ENCODE measurements at regions not wholly inside any gene's neighbourhood (a gene's known extent, or its start where the extent isn't known, plus 50 kb on each side); places are given as distances from the start of the nearest gene placed in this dataset.
A peak's percentile ranks its signal among the peaks of the same experiment; 100 is the strongest.

GRCh38 chr11:28539239-28540030 is 431.2 kb downstream of the METTL15 start:
- no peaks in the 10 kb centered on the region for H3K4me1 Mint-ChIP-seq
- Histone ChIP-seq H3K9me3 (no peaks in the 10 kb centered on the region), H3K4me3 (ENCODE audit: control insufficient read depth in 1 of 2, extremely low read depth in 1 of 2, low read length in 1 of 2) (no peak overlapping the region), H3K36me3 (ENCODE audit: control insufficient read depth in 2 of 2, extremely low read depth in 1 of 2, insufficient read depth in 1 of 2, low read length in 1 of 2) (no peaks in the 10 kb centered on the region), H3K27me3 (replicated peaks in 1 of 2; ENCODE audit: control insufficient read depth in 2 of 2, extremely low read depth in 1 of 2, insufficient read depth in 2 of 2, low read length in 1 of 2) (no peaks in the 10 kb centered on the region), H3K4me1 (ENCODE audit: control insufficient read depth in 1 of 2, extremely low read depth in 1 of 2, insufficient read depth in 2 of 2, low read length in 2 of 2) (no peaks in the 10 kb centered on the region), H3K27ac (ENCODE audit: low read length) (no peak overlapping the region)
- ATAC-seq (replicated peaks in 1 of 4) (no peak), DNase-seq (no peak)
- POLR2A ChIA-PET: no interaction called here
- H3K27me3 Mint-ChIP-seq: peaks cover 0 to 3% of the 10 kb centered on the region in 2 donors
- no peak overlapping the region for H3K4me3 Mint-ChIP-seq
- H3K9me3 Mint-ChIP-seq: no peaks in the 10 kb centered on the region
- CTCF ChIA-PET: no interaction called here
- no peak overlapping the region for H3K27ac Mint-ChIP-seq
- WGBS (ENCODE audit: insufficient coverage): no CpG with 5 or more reads among the region's 2 CpGs
- no peaks in the 10 kb centered on the region for H3K36me3 Mint-ChIP-seq

DNA sequence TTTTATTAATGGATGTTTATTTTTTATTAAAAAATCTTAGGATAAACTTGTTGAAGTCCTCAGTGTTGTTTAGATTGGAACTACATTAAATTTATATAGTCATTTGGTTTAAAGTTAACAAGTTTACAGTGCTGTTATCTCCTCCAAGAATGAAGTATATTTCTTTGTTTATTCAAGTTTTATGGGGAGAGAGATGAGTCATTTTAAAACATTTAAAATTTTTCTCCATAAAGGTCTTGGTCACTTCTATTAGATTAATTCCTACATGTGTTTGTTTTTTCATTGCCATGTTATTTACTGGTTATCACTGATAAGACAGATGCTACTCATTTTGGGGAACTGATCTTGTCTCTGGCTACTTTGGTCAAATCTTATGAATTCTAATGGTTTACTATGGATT is 429.6 kb downstream of the METTL15 start:
- Histone ChIP-seq H3K27me3 (replicated peaks in 1 of 2; ENCODE audit: control insufficient read depth in 2 of 2, extremely low read depth in 1 of 2, insufficient read depth in 2 of 2, low read length in 1 of 2) (no peaks in the 10 kb centered on the region), H3K36me3 (ENCODE audit: control insufficient read depth in 2 of 2, extremely low read depth in 1 of 2, insufficient read depth in 1 of 2, low read length in 1 of 2) (no peaks in the 10 kb centered on the region), H3K27ac (ENCODE audit: low read length) (no peak overlapping the region), H3K4me3 (ENCODE audit: control insufficient read depth in 1 of 2, extremely low read depth in 1 of 2, low read length in 1 of 2) (no peak overlapping the region), H3K4me1 (ENCODE audit: control insufficient read depth in 1 of 2, extremely low read depth in 1 of 2, insufficient read depth in 2 of 2, low read length in 2 of 2) (no peaks in the 10 kb centered on the region), H3K9me3 (no peaks in the 10 kb centered on the region)
- Mint-ChIP-seq H3K27me3 (peaks cover 0 to 3% of the 10 kb centered on the region in 2 donors), H3K4me3 (no peak overlapping the region), H3K27ac (no peak overlapping the region), H3K9me3 (no peaks in the 10 kb centered on the region), H3K36me3 (no peaks in the 10 kb centered on the region), H3K4me1 (no peaks in the 10 kb centered on the region)
- CTCF ChIA-PET: no interaction called here
- DNase-seq (no peak), ATAC-seq (replicated peaks in 1 of 4) (no peak)
- POLR2A ChIA-PET: no interaction called here

DNA sequence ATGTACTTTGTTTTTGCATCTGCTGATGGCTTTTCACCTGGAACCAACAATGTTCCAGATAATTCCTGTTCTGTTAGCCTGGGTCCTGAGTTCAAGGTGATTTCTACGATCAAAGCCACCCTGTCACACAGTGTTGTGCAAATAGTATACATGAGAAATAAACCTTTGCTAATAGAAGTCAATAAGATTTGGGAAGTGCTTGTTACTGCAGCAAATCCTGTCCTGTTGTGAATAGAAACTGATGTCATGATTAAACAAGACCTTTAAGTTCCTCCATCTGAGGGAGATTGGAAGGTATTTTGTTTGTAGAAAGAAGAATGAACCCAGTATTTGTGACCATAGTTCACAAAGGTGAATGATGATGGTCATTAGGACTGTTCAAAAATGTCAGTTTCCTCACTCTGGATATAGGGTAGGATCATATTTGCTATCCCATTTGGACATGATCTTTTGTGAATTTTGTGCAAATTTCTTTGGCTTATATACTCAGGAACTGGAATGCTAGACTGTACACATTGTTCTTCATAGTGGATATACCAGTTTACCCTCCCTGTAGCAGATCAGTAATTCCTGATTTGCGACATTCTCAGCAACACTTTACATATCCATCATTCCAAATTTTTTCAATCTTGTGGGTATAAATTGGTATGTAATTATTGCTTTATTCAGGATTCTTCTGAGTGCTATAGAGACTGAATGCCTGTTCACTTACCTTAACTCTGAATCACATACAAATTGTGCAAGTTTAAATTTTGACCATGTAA is 428.5 kb downstream of the METTL15 start:
- Histone ChIP-seq H3K27me3 (replicated peaks in 1 of 2; ENCODE audit: control insufficient read depth in 2 of 2, extremely low read depth in 1 of 2, insufficient read depth in 2 of 2, low read length in 1 of 2) (no peaks in the 10 kb centered on the region), H3K9me3 (no peaks in the 10 kb centered on the region), H3K27ac (ENCODE audit: low read length) (no peak overlapping the region), H3K4me3 (ENCODE audit: control insufficient read depth in 1 of 2, extremely low read depth in 1 of 2, low read length in 1 of 2) (no peak overlapping the region), H3K4me1 (ENCODE audit: control insufficient read depth in 1 of 2, extremely low read depth in 1 of 2, insufficient read depth in 2 of 2, low read length in 2 of 2) (no peaks in the 10 kb centered on the region), H3K36me3 (ENCODE audit: control insufficient read depth in 2 of 2, extremely low read depth in 1 of 2, insufficient read depth in 1 of 2, low read length in 1 of 2) (no peaks in the 10 kb centered on the region)
- POLR2A ChIA-PET: no interaction called here
- peaks cover 0 to 3% of the 10 kb centered on the region in 2 donors for H3K27me3 Mint-ChIP-seq
- ATAC-seq (replicated peaks in 1 of 4) (no peak), DNase-seq (no peak)
- no peak overlapping the region for H3K4me3 Mint-ChIP-seq
- CTCF ChIA-PET: no interaction called here
- WGBS (ENCODE audit: insufficient coverage): no CpG with 5 or more reads among the region's 2 CpGs
- H3K36me3 Mint-ChIP-seq: no peaks in the 10 kb centered on the region
- no peaks in the 10 kb centered on the region for H3K9me3 Mint-ChIP-seq
- no peaks in the 10 kb centered on the region for H3K4me1 Mint-ChIP-seq
- H3K27ac Mint-ChIP-seq: no peak overlapping the region

GRCh38 chr11:28535677-28536076 is 427.5 kb downstream of the METTL15 start:
- Histone ChIP-seq H3K4me1 (ENCODE audit: control insufficient read depth in 1 of 2, extremely low read depth in 1 of 2, insufficient read depth in 2 of 2, low read length in 2 of 2) (no peaks in the 10 kb centered on the region), H3K36me3 (ENCODE audit: control insufficient read depth in 2 of 2, extremely low read depth in 1 of 2, insufficient read depth in 1 of 2, low read length in 1 of 2) (no peaks in the 10 kb centered on the region), H3K27ac (ENCODE audit: low read length) (no peak overlapping the region), H3K9me3 (no peaks in the 10 kb centered on the region), H3K4me3 (ENCODE audit: control insufficient read depth in 1 of 2, extremely low read depth in 1 of 2, low read length in 1 of 2) (no peak overlapping the region), H3K27me3 (replicated peaks in 1 of 2; ENCODE audit: control insufficient read depth in 2 of 2, extremely low read depth in 1 of 2, insufficient read depth in 2 of 2, low read length in 1 of 2) (no peaks in the 10 kb centered on the region)
- no peaks in the 10 kb centered on the region for H3K36me3 Mint-ChIP-seq
- CTCF ChIA-PET: no interaction called here
- H3K4me3 Mint-ChIP-seq: no peak overlapping the region
- POLR2A ChIA-PET: no interaction called here
- DNase-seq: no peak
- no CpG with 5 or more reads among the region's 2 CpGs for WGBS (ENCODE audit: insufficient coverage)
- no peak overlapping the region for H3K27ac Mint-ChIP-seq
- H3K27me3 Mint-ChIP-seq: no peaks in the 10 kb centered on the region
- H3K9me3 Mint-ChIP-seq: no peaks in the 10 kb centered on the region
- ATAC-seq (replicated peaks in 1 of 4): no peak
- no peaks in the 10 kb centered on the region for H3K4me1 Mint-ChIP-seq

DNA sequence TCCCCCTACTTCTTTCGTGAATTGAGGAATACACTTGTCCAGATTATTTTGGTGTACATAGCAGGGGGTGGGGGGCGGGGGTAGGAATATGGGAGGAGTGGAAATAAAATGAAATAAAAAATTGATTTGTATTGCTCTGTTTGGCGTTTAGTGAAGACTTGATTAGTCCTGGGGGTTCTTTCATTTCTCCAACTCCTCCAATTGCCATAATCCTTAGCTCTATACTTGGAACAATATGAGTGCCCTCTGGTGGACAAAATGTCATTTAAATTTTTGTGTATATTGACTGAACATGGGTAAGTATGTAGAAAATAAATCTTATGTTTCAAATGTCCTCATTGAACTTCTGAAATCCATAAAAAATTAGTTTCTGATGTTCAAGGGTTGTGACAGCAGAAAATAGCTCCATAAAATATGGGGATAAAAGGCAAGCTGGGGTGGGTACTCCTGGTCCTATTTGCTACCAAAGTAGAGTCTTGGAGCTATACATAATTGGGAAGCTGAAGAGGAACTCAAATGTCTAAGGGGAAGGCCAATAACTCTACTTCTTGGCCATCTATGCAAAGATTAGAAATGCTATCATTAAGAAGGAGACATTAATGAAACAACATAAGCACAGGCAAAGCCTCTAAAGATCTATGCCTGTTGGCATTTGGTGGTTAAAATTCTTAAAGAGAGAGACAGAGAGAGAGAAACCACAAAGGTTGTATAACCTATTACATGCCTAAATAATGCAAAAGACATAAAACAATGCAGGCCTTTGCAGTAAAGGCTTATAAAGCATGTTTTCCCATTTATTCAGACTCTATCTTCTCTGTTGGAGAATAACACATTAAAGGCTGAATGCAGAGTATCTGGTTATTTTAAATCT is 421.6 kb downstream of the METTL15 start:
- no peak for ATAC-seq (replicated peaks in 1 of 4)
- Histone ChIP-seq H3K4me1 (ENCODE audit: control insufficient read depth in 1 of 2, extremely low read depth in 1 of 2, insufficient read depth in 2 of 2, low read length in 2 of 2) (no peaks in the 10 kb centered on the region), H3K27me3 (replicated peaks in 1 of 2; ENCODE audit: control insufficient read depth in 2 of 2, extremely low read depth in 1 of 2, insufficient read depth in 2 of 2, low read length in 1 of 2) (no peaks in the 10 kb centered on the region), H3K9me3 (no peaks in the 10 kb centered on the region), H3K27ac (ENCODE audit: low read length) (no peak overlapping the region), H3K4me3 (ENCODE audit: control insufficient read depth in 1 of 2, extremely low read depth in 1 of 2, low read length in 1 of 2) (no peak overlapping the region), H3K36me3 (ENCODE audit: control insufficient read depth in 2 of 2, extremely low read depth in 1 of 2, insufficient read depth in 1 of 2, low read length in 1 of 2) (no peaks in the 10 kb centered on the region)
- Mint-ChIP-seq H3K9me3 (peaks cover 1 to 13% (median 9%) of the 10 kb centered on the region in 3 donors), H3K4me1 (no peaks in the 10 kb centered on the region), H3K27me3 (no peaks in the 10 kb centered on the region), H3K4me3 (no peak overlapping the region), H3K36me3 (no peaks in the 10 kb centered on the region), H3K27ac (no peak overlapping the region)
- POLR2A ChIA-PET: no interaction called here
- peak in 1 of 35 experiments; percentile 2 for DNase-seq
- whole genome bisulfite sequencing (ENCODE audit: insufficient coverage): no CpG with 5 or more reads among the region's 3 CpGs
- CTCF ChIA-PET: interaction anchor here (1.2 to 1.7 kb wide), 3 partner anchors 691 to 831 kb away, joined by 4 to 6 read pairs (median 4); no protein-coding TSS in a partner anchor

GRCh38 chr11:28529046-28529445 is 420.9 kb downstream of the METTL15 start:
- no peaks in the 10 kb centered on the region for H3K36me3 Mint-ChIP-seq
- Histone ChIP-seq H3K27me3 (replicated peaks in 1 of 2; ENCODE audit: control insufficient read depth in 2 of 2, extremely low read depth in 1 of 2, insufficient read depth in 2 of 2, low read length in 1 of 2) (no peaks in the 10 kb centered on the region), H3K4me3 (ENCODE audit: control insufficient read depth in 1 of 2, extremely low read depth in 1 of 2, low read length in 1 of 2) (no peak overlapping the region), H3K27ac (ENCODE audit: low read length) (no peak overlapping the region), H3K9me3 (no peaks in the 10 kb centered on the region), H3K4me1 (ENCODE audit: control insufficient read depth in 1 of 2, extremely low read depth in 1 of 2, insufficient read depth in 2 of 2, low read length in 2 of 2) (no peaks in the 10 kb centered on the region), H3K36me3 (ENCODE audit: control insufficient read depth in 2 of 2, extremely low read depth in 1 of 2, insufficient read depth in 1 of 2, low read length in 1 of 2) (no peaks in the 10 kb centered on the region)
- H3K9me3 Mint-ChIP-seq: peaks cover 6 to 18% (median 13%) of the 10 kb centered on the region in 3 donors
- ATAC-seq (replicated peaks in 1 of 4) (no peak), DNase-seq (no peak)
- no peak overlapping the region for H3K4me3 Mint-ChIP-seq
- ChIA-PET POLR2A (no interaction called here), CTCF (interaction anchor here (0.6 to 1.7 kb wide), 4 partner anchors 25 to 830 kb away, joined by 4 to 6 read pairs (median 5); no protein-coding TSS in a partner anchor)
- H3K4me1 Mint-ChIP-seq: no peaks in the 10 kb centered on the region
- no peaks in the 10 kb centered on the region for H3K27me3 Mint-ChIP-seq
- WGBS (ENCODE audit: insufficient coverage): 94% methylated on average over 2 of the region's 3 CpGs
- no peak overlapping the region for H3K27ac Mint-ChIP-seq
